ENCODE measurements at regions not wholly inside any gene's neighbourhood (a gene's known extent, or its start where the extent isn't known, plus 50 kb on each side); places are given as distances from the start of the nearest gene placed in this dataset.

DNA sequence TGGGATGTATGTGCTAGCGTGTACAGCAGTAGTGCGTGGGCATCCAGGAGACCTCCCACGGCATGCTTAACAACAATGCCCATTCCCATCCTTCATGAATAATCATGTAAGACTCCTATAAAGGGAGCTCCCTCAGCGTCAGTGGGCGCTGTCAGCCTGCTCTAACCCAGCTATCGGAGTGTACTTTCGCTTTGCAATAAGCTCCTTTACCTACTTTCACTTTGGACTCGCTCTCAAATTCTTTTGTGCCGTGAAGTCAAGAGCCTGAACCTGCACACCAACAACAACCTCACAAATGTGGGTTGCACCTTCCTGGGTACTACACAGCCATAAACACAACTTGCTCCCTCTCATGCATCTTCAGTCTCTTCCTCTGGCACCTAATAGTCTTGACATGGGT is 114.8 kb upstream of the PAXBP1 start:
- no peak overlapping the region for H3K18ac ChIP-seq (ENCODE audit: extremely low read depth, low read length)
- ChIA-PET POLR2A (ENCODE audit: partially characterized antibody) (no interaction called here), CTCF (ENCODE audit: partially characterized antibody) (interaction anchor here (1.7 kb wide), 1 partner anchor 12 kb away, joined by 5 read pairs; no protein-coding TSS in a partner anchor)
- H2BK12ac ChIP-seq (ENCODE audit: low read depth, low read length) = no peak overlapping the region
- no peaks in the 10 kb centered on the region; the same call in 1 of the 2 replicates for H3K23me2 ChIP-seq (ENCODE audit: low read depth, low read length)
- H2AK5ac ChIP-seq (ENCODE audit: low read depth, low read length) = no peak overlapping the region
- no peaks in the 10 kb centered on the region for H3K36me3 ChIP-seq (ENCODE audit: control insufficient read depth in 2 of 4, insufficient read depth in 4 of 4, low read length in 3 of 4)
- H3K23ac ChIP-seq (ENCODE audit: insufficient read length) = no peak overlapping the region
- no peak overlapping the region for H3K56ac ChIP-seq (replicated peaks; ENCODE audit: insufficient read length, low read depth, low read length)
- no peak overlapping the region for H3K4me2 ChIP-seq (ENCODE audit: insufficient read depth in 1 of 2, low read depth in 2 of 2, low read length in 2 of 2)
- no peak overlapping the region for H4K5ac ChIP-seq (ENCODE audit: insufficient read length, low read depth, low read length)
- H3K4me1 ChIP-seq (replicated peaks in 1 of 4; ENCODE audit: control insufficient read depth in 3 of 4, insufficient read depth in 4 of 4, low read length in 3 of 4) = no peaks in the 10 kb centered on the region
- no peaks in the 10 kb centered on the region for H3K79me1 ChIP-seq (ENCODE audit: low read depth, low read length)
- H3K9me3 ChIP-seq (ENCODE audit: insufficient read depth in 2 of 2, low read depth in 1 of 2, low read length in 1 of 2) = no peaks in the 10 kb centered on the region
- FAIRE-seq (no peak), DNase-seq (ENCODE audit: low read depth in 1 of 2, low spot score in 2 of 2) (no peak)
- no peaks in the 10 kb centered on the region for H3K79me2 ChIP-seq (ENCODE audit: control insufficient read depth in 1 of 2, insufficient read depth in 2 of 2, low read length in 2 of 2)
- no peak overlapping the region; the same call in 1 of the 2 replicates for H2AFZ ChIP-seq (ENCODE audit: low read length)
- no peak overlapping the region for H3K4ac ChIP-seq (replicated peaks; ENCODE audit: insufficient read length, low read depth, low read length)
- no peak overlapping the region for H4K8ac ChIP-seq (ENCODE audit: extremely low read depth, insufficient read depth, low read length)
- no peak overlapping the region for H2BK5ac ChIP-seq (ENCODE audit: low read depth, low read length)
- TF ChIP-seq E2F6 (IDR thresholded peaks at IDR 0.05) = no peak
- TF ChIP-seq RAD21 (IDR thresholded peaks at IDR 0.05 in 1 of 2, conservative IDR thresholded peaks at IDR 0.05 in 1 of 2; ENCODE audit: low read depth in 2 of 2, low read length in 2 of 2) = no peak
- TF ChIP-seq TAF7 (optimal IDR thresholded peaks at IDR 0.05; ENCODE audit: borderline replicate concordance, low read depth, low read length) = no peak
- TF ChIP-seq POLR2AphosphoS5 (IDR thresholded peaks at IDR 0.05; ENCODE audit: low read depth, low read length) = no peak
- TF ChIP-seq POLR2A (IDR thresholded peaks at IDR 0.05; ENCODE audit: control extremely low read depth in 1 of 2, low read depth in 2 of 2, low read length in 2 of 2) = no peak
- TF ChIP-seq RBBP5 (IDR thresholded peaks at IDR 0.05; ENCODE audit: borderline replicate concordance, low read depth, low read length) = no peak
- TF ChIP-seq MAFK (IDR thresholded peaks at IDR 0.05; ENCODE audit: low read depth, low read length) = no peak
- no peaks in the 10 kb centered on the region for H4K20me1 ChIP-seq (replicated peaks in 1 of 2; ENCODE audit: control insufficient read depth in 1 of 2, insufficient read depth in 2 of 2, low read length in 2 of 2)
- H2BK20ac ChIP-seq (ENCODE audit: low read length) = no peak overlapping the region
- no peak overlapping the region for H4K91ac ChIP-seq (replicated peaks; ENCODE audit: insufficient read length, low read length)
- H3K9ac ChIP-seq (replicated peaks in 1 of 4; ENCODE audit: extremely low read depth in 1 of 4, low read depth in 3 of 4, low read length in 3 of 4) = no peak overlapping the region
- H3K27ac ChIP-seq (ENCODE audit: low read depth, low read length) = no peak overlapping the region
- no peak overlapping the region for H2BK15ac ChIP-seq (ENCODE audit: low read length)
- no peaks in the 10 kb centered on the region for H3K27me3 ChIP-seq (replicated peaks in 1 of 4; ENCODE audit: control insufficient read depth in 3 of 4, extremely low read depth in 1 of 4, insufficient read depth in 3 of 4, low read length in 3 of 4)
- no peak overlapping the region for H3K14ac ChIP-seq (ENCODE audit: insufficient read length)
- 88% methylated on average over 9 of the region's 9 CpGs; no CpG with 5 or more reads in 1 of the 2 experiments for WGBS, 2 experiments (ENCODE audit: extremely low coverage in 1 of 2, insufficient coverage in 1 of 2, insufficient read length in 1 of 2, insufficient replicate concordance in 2 of 2, low coverage in 1 of 2, low lambda C conversion rate in 2 of 2, missing lambda C conversion rate in 1 of 2)
- H2BK120ac ChIP-seq (replicated peaks; ENCODE audit: low read depth, low read length) = no peak overlapping the region
- H3K4me3 ChIP-seq (ENCODE audit: extremely low read depth in 1 of 4, insufficient read depth in 2 of 4, low read depth in 3 of 4, low read length in 4 of 4) = no peak overlapping the region
